ENCODE measurements at regions not wholly inside any gene's neighbourhood (a gene's known extent, or its start where the extent isn't known, plus 50 kb on each side); places are given as distances from the start of the nearest gene placed in this dataset.

DNA sequence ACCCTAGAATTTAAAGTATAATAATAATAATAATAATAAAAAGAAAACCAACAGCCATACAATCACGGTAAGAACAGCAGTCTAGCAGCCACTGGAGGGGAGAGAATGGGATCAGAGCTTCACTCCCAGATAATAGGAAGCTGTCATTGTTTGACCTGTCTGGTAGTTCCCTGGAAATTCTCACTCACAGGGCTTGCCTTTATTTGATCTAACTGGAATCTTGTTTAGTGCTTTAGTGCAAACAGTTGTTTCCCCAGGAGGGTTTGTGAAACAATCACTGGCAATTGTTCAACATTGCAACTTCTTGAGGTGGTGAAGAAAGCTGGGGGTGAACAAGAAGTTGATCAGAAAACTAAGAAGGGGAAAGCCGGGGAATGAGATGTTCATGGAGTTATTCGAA is 68.7 kb upstream of the PTCSC3 start:
- DNase-seq, result no peak

DNA sequence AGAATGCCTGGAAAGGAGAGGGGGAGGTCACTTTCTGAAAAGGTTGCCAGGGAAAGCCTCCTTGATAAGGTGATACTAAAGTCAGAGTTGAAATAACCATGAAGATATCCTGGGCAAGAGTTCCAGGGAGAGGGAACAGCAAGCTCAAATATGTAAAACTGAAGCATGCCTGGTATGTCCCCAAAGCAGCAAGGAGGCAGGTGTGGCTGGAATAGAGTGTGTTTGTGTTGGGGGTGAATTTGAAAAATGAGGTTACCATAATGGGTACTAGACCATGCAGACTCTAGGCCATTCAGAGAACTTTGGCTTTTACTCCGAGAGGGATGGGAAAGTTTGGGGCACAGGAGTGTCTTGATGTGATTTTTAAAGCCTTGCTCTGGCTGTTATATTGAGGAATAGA is 66.7 kb upstream of the PTCSC3 start:
- no peak for DNase-seq

DNA sequence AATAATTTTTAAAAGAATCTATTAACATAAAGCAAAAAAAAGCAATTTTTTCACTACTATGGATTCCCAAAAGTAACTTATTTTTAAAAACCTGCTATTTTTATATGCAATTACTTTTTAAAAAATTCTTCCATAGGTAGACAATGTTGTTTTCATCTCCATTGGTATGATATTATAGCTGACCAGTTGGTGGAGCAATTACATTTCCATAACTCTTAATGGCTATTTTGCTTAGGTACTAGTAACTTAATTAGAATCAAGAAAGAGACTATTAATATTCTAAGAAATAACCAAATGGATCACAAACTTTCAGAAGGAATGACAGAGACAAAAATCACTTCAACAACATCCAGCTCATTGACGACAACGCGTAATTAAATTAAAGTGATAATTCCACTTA is 64.7 kb upstream of the PTCSC3 start:
- no peak for DNase-seq

DNA sequence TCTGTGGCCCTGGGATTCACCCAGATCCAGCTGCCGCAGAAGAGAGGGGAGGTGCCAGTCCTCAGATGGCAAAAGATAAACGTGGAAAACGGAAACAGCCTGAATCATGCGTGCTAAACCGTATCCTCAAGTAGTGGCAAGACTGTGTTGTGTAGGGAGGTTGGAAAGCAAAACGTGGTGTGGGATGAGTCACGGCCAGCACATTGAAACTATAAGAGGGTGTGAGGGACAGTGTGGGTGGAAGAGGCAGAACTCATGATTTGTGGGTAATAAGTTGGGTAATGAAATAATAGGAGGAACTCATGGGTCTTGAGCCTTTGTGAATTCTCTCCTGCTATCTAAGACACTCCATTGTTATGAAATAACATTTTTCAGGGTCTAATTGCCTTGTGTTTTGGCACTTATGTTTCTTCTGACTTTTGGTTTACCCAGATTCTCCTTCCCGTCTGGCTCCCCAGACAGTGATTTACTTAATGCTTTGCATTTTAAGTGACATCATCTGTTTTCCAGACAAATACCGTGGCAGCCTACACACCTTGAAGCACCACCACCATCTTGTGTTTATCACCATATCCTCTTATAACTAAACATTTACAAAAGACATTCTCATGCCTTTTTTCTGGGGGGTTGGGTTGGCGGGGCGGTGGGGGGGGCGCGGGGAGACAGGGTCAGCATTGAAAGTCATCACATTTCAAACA is 62.3 kb upstream of the PTCSC3 start:
- DNase-seq, result peak; percentile 20 to 21

DNA sequence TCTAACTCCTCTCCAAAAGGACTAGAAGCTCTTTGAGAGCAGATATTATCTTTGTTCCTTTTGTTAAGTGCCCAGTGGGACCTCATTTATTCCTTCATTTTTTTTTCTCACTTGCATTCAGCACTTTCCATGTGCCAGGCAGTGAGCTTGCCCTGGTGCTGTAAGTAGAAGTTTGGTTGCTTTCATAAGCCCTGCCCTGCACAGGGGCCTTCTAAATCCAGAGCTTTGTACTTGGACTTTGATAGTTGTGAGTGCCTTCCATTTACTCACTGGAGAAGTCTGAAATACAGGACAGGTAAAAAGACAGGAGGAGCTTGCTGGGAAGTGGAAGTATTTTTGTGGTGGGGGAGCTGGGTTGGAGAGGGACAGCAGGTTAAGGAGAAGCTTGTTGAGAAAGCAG is 56.7 kb upstream of the PTCSC3 start:
- DNase-seq, result no peak

DNA sequence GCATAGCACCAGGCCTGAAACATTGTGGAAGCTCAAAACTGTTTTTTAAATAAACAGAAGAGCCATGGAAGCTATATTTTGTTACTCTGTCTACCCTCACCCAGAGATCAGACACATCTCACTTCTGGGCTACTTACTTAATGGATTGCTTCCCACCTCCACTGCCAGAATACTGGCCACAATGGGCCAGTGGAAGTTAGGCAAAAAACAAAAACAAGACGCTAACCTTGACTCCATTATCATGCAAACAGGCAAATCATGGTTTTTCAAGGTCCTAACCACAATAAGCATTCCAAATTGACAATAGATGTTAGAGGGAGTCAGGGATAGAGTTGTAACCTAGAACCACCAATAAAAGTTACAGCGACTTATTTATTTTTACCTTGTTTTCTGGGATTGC is 52.7 kb upstream of the PTCSC3 start:
- no peak for DNase-seq

DNA sequence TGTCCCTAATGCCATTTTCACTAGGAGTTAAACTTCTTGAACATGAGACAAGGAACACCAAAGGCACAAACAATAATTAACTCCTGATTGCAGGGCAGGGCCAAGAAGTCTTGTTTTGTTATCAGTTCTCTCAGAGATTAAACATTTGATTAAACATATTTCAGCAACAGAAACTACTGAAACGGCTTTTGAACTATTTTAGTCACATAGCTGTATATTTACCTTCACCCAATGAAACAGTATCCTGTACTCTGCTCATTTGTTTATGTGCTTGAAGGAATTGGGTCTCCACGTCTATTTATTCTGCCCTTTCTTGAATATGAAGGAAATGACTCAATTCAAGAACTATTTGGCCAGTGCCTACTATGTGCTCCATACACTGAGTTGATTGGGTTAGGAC is 51.3 kb upstream of the PTCSC3 start:
- no peak for DNase-seq

DNA sequence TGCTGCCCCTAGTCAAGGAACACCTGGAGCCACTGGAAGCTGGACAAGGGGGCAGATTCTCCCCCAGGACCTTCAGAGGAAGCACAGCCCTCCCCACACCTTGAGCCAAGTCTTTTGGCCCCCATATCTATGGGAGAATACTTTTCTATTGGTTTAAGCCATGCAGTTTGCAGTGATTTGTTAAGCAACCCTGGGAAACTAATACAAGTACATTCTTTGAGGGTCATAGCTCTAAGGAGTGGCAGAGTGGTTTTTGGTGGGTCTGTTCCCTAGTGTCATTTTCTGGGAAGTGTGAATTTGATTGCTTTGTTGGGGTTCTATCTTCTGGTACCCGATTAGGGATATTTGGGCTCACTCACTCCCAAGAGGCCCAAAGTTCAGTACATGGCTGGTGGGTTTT is 50.8 kb upstream of the PTCSC3 start:
- no peak for DNase-seq
